ENCODE measurements at regions not wholly inside any gene's neighbourhood (a gene's known extent, or its start where the extent isn't known, plus 50 kb on each side); places are given as distances from the start of the nearest gene placed in this dataset.

- no peak for DNase-seq
Observed at GRCh38 chr7:91636728-91637127, 243.8 kb downstream of the MTERF1 start.

DNA sequence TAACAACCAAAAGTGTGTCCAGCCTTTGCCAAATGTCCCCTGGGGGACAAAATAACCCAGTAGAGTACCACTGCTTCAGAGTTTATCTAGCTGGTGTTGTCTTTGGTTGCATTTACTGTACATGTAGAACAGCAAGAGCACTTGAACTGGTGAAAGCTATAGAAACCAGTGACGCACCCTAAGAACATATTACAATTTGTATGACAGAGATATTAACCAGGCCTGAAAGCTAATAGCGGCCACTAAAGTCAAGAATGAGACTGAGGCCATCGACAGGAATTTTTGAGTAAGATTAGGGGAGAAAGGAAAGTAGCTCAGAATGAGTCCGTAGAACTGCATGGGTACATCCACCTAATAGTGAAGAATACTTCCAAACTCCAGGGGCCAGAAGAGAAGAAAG is 236.2 kb downstream of the MTERF1 start:
- no peak for DNase-seq

DNA sequence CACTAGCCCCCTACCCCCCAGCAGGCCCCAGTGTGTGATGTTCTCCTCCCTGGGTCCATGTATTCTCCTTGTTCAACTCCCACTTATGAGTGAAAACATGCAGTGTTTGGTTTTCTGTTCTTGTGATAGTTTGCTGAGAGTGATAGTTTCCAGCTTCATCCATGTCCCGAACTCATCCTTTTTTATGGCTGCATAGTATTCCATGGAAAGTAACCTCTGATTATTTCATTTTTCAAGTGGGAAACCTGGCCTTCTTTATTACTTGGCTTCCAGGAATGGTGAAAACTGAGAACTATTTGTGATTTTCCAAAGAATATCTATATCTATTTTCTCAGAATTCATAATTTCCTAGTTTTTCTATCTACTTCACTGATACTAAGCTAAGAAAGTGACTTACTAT is 235.0 kb downstream of the MTERF1 start:
- no peak for DNase-seq

GRCh38 chr7:91651986-91652385 is 228.5 kb downstream of the MTERF1 start:
- no peak for DNase-seq

GRCh38 chr7:91653286-91653685 is 227.2 kb downstream of the MTERF1 start:
- DNase-seq = no peak

DNA sequence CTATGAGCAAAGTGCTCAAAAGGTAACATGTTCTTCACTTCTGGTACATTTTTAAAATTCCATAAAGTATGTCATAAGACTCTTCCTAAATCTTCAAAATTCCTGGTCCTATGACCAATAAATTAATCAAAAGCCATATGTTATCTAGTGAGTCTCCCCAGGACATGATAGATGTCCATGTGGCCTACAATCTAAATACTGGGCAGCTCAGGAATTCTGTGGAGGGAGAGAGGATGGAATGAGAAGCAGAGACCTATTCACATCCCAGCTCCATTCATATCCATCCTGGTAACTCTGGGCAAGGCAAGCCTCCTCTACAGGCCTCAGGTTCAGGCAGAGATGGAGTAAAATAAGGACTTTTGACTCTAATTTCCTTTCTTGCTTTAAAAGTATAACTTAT is 224.8 kb downstream of the MTERF1 start:
- no peak for DNase-seq

DNA sequence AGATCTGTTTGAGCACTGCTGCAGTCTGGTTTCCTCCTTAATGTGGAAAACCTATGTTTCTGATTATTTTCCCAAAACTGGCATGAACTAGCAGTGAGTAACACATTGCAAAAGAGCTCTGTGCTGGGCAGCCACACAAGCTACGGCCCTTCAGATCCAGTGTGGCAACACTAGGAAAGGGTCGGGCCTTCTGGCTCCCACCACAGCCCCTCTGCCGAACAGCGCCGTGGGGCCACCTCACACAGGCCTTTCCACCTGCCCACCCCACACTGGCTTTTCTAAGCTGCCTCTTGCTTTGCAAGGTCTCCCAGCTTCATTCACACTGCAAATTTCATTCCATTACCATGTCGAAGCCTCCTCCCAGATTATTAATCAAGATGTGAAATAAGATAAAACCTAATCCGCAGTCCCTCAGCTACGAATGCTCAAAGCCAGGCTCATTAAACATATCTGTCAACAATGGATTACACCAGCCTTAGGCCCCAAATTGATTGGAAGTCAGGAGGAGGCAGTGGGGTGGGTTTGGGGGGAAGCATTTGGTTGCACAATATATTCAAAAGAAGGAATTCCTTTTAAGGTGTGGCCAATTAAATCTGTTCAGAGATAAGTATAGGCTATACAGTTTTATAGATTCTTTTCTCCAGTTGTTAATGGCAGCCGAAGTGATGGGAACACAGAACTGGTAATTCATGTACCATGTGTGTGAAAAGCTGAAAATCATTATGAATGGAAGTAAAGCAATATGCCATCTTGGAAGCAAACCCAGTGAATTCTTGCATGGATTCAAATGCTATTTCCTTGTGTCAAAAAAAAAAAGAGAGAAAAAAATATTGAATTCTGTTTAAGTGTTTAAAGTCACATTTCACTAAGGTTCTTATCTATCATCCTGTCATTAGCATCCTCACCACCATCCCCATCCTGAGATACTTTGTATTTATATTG is 223.7 kb downstream of the MTERF1 start:
- DNase-seq = no peak

GRCh38 chr7:91657483-91658071 is 222.9 kb downstream of the MTERF1 start:
- DNase-seq = no peak

GRCh38 chr7:91659096-91659495 is 221.4 kb downstream of the MTERF1 start:
- DNase-seq = no peak

DNA sequence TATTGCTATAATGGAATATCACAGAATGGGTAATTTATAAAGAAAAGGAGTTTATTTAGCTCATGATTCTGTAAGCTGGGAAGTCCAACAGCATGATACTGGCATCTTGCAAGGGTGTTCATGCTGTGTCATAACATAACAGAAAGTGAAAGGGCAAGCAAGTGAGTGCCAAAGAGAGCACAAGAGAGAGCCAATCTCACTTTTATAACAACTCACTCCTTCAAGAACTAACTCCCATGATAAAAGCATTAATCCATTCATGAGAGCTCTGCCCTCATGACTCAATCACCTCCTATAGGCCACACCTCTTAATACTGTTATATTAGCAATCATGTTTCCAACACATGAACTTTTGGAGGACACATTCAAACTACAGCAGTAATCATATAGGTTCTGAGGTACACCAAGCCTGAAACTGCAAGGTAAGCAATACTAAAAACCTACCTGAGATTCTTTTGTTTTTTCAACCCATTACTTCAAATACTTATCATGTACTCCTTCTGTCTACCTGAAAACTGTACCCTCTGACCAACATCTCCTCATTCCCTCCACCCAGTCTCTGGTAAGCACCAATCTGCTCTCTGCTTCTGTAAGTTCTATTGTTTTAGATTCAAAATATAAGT is 219.7 kb downstream of the MTERF1 start:
- DNase-seq = no peak

- DNase-seq = no peak
Observed at GRCh38 chr7:91661727-91662126, 218.8 kb downstream of the MTERF1 start.

- no peak for DNase-seq
Observed at GRCh38 chr7:91668217-91668616, 212.3 kb downstream of the MTERF1 start.

- no peak for DNase-seq
Observed at GRCh38 chr7:91671245-91671644, 209.3 kb downstream of the MTERF1 start.

DNA sequence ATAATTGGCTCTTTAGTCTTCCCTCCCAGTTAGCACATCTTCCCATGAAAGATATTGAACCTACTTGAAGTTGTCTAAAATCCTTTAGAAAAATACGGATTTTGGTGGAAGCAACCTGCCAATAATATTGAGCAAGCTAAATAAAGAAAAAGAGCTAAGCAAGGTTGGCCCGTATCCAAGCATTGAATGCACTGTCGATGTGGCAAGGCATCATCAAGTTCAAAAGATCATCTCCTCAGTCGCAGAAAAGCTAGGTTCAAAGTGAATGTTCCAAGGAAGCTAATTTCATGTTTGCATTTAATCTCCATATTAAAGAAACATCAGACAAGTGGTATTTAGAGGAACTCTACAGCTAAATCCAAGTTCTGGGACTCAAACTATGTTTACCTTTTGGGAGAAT is 206.0 kb downstream of the MTERF1 start:
- DNase-seq = no peak

GRCh38 chr7:91681718-91682117 is 198.8 kb downstream of the MTERF1 start:
- no peak for DNase-seq

DNA sequence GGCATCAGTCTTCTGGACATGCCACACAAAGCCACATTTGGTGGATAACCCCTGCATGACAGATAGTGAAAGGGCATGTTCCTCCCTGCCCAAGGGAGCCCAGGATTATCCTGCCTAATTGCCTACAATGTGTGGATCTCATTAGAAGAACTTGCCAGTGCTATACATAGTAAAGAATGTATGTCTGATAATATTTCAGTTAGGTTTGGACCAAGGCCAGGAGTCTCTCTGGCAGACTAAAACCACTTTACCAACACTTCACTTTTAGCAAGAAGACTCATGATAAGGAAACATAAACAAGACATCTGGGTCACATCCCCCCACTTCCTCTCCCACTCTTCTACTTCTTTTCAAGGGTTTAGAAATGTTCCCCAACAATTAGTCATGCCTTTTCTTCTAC is 196.7 kb downstream of the MTERF1 start:
- peak in 1 of 2 donors; percentile 59 for DNase-seq

DNA sequence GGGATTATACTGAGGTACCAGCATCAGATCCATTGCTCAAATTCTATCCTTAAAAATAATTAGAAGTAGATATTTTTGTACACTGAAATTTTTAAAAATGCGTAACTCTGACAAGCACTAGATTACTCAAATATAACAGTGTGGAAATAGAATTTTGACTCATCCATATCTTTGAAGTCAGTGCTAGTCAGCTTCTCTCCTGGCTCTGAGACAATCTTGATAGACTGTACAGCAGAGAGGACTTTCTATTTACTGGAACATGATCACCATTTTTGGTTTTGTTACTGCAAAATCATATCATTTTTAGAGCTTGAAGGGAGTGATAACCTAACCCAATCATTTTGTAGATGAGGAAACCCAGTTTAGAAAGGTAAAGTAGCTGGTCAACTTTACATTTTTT is 195.0 kb downstream of the MTERF1 start:
- DNase-seq = no peak

DNA sequence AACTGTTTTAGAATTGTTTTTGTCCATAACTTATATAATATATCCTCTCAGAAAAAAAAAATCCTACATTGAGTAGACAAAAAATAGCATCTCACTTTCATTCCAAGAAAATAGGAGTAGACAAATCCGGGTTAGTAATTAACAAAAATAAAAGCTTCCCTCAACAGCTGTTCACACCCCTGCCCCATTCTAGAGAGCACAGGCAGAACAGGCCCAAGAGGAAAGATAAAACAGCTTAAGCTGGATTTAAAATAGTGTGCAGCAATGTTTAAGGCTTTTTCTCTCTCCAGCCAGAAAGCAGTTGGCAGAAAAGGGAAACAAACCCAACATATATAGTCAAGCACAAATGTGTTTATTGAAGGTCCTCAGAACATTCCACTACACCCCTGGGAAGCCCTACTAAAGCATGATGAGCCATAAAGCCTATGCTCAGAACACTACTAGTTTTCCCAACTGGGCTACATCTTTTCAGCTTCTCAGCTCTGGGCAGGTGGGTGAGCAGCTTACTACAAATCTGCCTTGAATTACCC is 189.9 kb downstream of the MTERF1 start:
- DNase-seq = no peak

GRCh38 chr7:91691865-91692264 is 188.6 kb downstream of the MTERF1 start:
- DNase-seq = no peak

- DNase-seq = no peak
Observed at GRCh38 chr7:91692800-91693199, 187.7 kb downstream of the MTERF1 start.

DNA sequence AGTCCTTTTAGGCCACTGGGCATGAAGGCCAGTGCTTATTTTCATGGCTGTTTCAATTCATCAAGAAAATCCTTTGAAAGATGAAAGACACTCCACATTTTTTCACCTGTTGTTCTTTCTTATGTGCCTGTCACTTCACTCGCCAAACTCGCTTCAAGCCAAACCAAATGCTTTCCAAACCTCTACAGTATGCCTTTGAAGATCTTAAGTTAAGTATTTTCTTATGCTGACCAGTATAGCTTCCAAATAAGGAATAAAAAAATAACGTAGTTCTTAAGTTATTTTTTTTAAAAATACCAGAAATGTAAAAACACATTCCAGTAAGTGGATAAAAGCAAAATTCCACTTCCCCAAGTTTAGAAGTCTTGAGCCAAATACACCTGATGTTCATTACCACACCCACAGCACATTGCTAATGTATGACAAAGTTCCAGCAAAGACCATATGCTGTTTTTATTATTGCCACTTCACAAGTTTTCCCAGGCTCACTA is 186.1 kb downstream of the MTERF1 start:
- no peak for DNase-seq

- no peak for DNase-seq
Observed at GRCh38 chr7:91710881-91711280, 169.6 kb downstream of the MTERF1 start.

- no peak for DNase-seq
Observed at GRCh38 chr7:91713669-91714068, 166.8 kb downstream of the MTERF1 start.
